DLD1 (cell line): ENCODE measurements at regions not wholly inside any gene's neighbourhood (a gene's known extent, or its start where the extent isn't known, plus 50 kb on each side); places are given as distances from the start of the nearest gene placed in this dataset.

Experiments
- in situ Hi-C: cut with HindIII; loops from 2 replicates; pipeline ENCODE4 v1.10.0; 2017; ENCODE audit warnings: low sequenced_read_pairs

GRCh38 chr4:151998723-151999122 is 237.9 kb upstream of the GATB start:
- in situ Hi-C loops: no loop called here

GRCh38 chr4:151997461-151997860 is 236.7 kb upstream of the GATB start:
- in situ Hi-C loops: no loop called here

- in situ Hi-C loops: no loop called here
These were observed 233.6 kb upstream of the GATB start for GRCh38 chr4:151994429-151994828.

GRCh38 chr4:151993521-151993920 is 232.7 kb upstream of the GATB start:
- in situ Hi-C loops: no loop called here

GRCh38 chr4:151992332-151993154 is 231.7 kb upstream of the GATB start:
- in situ Hi-C loops: no loop called here

GRCh38 chr4:151991884-151992167 is 231.0 kb upstream of the GATB start:
- in situ Hi-C loops: no loop called here

GRCh38 chr4:151991001-151991883 is 230.4 kb upstream of the GATB start:
- in situ Hi-C loops: no loop called here

- in situ Hi-C loops: no loop called here
These were observed 229.4 kb upstream of the GATB start for GRCh38 chr4:151990201-151990600.

GRCh38 chr4:151988591-151988990 is 227.8 kb upstream of the GATB start:
- in situ Hi-C loops: no loop called here

GRCh38 chr4:151987606-151988005 is 226.8 kb upstream of the GATB start:
- in situ Hi-C loops: no loop called here

GRCh38 chr4:151983854-151984253 is 223.0 kb upstream of the GATB start:
- in situ Hi-C loops: no loop called here

- in situ Hi-C loops: no loop called here
These were observed 219.0 kb upstream of the GATB start for GRCh38 chr4:151979819-151980218.

- in situ Hi-C loops: no loop called here
These were observed 207.8 kb upstream of the GATB start for GRCh38 chr4:151968643-151969042.

- in situ Hi-C loops: no loop called here
These were observed 206.3 kb upstream of the GATB start for GRCh38 chr4:151967074-151967473.

GRCh38 chr4:151962138-151962823 is 201.5 kb upstream of the GATB start:
- in situ Hi-C loops: no loop called here

- in situ Hi-C loops: no loop called here
These were observed 200.6 kb upstream of the GATB start for GRCh38 chr4:151961456-151961855.

- in situ Hi-C loops: no loop called here
These were observed 199.8 kb upstream of the GATB start for GRCh38 chr4:151960449-151961230.

- in situ Hi-C loops: no loop called here
These were observed 196.3 kb upstream of the GATB start for GRCh38 chr4:151957153-151957552.

- in situ Hi-C loops: no loop called here
These were observed 195.0 kb upstream of the GATB start for GRCh38 chr4:151955721-151956380.

GRCh38 chr4:151953795-151954372 is 193.1 kb upstream of the GATB start:
- in situ Hi-C loops: no loop called here
